Activated naive CD8-positive, alpha-beta T cell treated with anti-CD3 and anti-CD28 coated beads for 36 hours (primary cell): ENCODE measurements at regions not wholly inside any gene's neighbourhood (a gene's known extent, or its start where the extent isn't known, plus 50 kb on each side); places are given as distances from the start of the nearest gene placed in this dataset.

Experiments used
- DNase-seq: peaks from one replicate; pipeline ENCODE4 v3.0.0; 2021
- H3K27ac Mint-ChIP-seq: one replicate; pipeline ENCODE4 v1.8.0; 2022; ENCODE audit warnings: mild to moderate bottlenecking, moderate library complexity, mixed read lengths
- H3K27me3 Mint-ChIP-seq: one replicate; pipeline ENCODE4 v1.8.0; 2022; ENCODE audit warnings: mild to moderate bottlenecking, mixed read lengths
- H3K36me3 Mint-ChIP-seq: one replicate; pipeline ENCODE4 v1.8.0; 2021; ENCODE audit warnings: mild to moderate bottlenecking, mixed read lengths
- H3K4me1 Mint-ChIP-seq: one replicate; pipeline ENCODE4 v1.8.0; 2021; ENCODE audit warnings: mixed read lengths
- H3K4me3 Mint-ChIP-seq: one replicate; pipeline ENCODE4 v1.8.0; 2022; ENCODE audit warnings: mild to moderate bottlenecking, moderate library complexity, mixed read lengths
- H3K9me3 Mint-ChIP-seq: one replicate; pipeline ENCODE4 v1.8.0; 2022; ENCODE audit warnings: mixed read lengths

DNA sequence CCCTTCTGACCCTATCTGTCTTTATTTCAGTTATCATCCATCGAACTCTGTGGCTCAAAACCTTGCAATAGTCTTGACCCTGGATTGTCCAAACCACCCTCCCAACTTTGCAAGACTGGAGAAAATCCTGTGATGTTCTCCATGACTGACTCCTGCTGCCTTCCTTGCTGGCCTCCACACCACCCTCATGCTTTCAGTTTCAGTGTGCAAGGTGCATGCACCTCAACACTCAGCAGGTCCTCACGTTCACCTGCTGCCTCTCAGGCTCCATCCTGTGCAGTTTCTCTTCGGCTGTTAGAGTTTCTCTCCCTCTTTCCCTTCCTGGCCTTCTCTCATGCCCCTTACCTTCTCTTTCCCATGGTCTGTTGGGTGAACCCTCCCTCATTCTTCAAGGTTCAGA is 59.4 kb upstream of the ASIC2 start:
- no peak overlapping the region for H3K27ac Mint-ChIP-seq
- no peaks in the 10 kb centered on the region for H3K4me1 Mint-ChIP-seq
- H3K4me3 Mint-ChIP-seq: no peak overlapping the region
- no peak for DNase-seq
- H3K9me3 Mint-ChIP-seq: no peaks in the 10 kb centered on the region
- H3K27me3 Mint-ChIP-seq: peaks cover 4% of the 10 kb centered on the region
- no peaks in the 10 kb centered on the region for H3K36me3 Mint-ChIP-seq

DNA sequence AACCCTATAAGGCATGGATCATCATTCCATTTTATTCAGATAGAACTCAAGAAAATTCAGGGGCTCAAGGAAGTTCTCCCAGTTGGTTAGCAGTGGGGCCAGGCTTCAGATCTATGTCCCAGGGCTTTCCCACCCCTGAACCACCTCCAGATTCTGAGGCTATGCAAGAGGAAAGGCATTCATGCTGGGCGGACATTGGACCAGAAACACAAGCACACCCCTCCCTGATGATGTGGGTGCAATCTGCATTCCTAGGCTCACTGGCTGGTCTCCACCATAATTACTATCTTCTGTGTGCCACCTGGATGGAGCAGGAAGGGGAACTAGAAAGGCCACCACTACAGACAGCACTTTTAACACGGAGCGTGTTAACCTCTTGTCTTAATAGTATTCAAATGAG is 63.2 kb upstream of the ASIC2 start:
- no peaks in the 10 kb centered on the region for H3K9me3 Mint-ChIP-seq
- peaks cover 4% of the 10 kb centered on the region for H3K27me3 Mint-ChIP-seq
- H3K4me3 Mint-ChIP-seq: no peak overlapping the region
- no peak for DNase-seq
- H3K36me3 Mint-ChIP-seq: no peaks in the 10 kb centered on the region
- no peak overlapping the region for H3K27ac Mint-ChIP-seq
- H3K4me1 Mint-ChIP-seq: no peaks in the 10 kb centered on the region

DNA sequence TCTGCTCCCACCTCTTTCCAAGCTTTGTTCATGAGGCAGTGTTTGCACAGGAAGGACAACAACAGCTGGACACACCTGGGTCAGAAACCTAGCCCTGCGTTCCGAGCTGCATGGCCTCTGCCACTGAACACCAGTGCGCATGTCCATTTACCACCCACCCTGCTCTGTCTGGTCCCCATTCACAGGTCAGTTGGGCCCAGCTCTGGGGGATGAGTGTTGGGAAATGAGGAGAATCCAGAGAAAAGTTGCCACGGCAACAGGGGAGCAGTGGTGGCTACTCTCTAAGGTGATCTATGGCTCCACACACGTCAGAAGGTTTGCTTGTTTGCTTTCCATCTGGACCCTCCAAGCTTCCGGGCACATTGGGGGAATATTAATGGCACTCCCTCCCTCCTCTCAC is 70.4 kb upstream of the ASIC2 start:
- DNase-seq: no peak
- no peak overlapping the region for H3K27ac Mint-ChIP-seq
- H3K4me3 Mint-ChIP-seq: no peak overlapping the region

DNA sequence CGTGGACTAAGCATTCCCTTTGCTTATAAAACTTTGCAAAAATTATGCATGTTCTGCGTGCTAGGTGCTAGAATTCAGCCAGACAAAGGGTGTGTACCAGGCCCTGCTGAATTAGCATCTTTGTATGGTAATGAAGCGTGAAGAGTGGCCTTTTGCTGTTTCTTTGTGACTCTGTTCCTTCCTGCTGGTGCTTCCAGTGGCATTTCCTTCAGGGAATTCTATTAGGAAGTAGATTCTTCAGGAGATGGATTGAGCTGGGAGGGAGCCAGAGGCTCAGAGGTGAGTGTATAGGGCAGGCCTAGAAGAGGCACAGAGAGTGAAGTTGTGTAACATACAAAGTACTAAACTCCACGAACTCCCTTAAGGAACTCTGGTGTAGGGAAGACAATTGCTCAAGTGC is 73.9 kb upstream of the ASIC2 start:
- H3K27ac Mint-ChIP-seq: no peak overlapping the region
- H3K4me3 Mint-ChIP-seq: no peak overlapping the region
- H3K4me1 Mint-ChIP-seq: no peaks in the 10 kb centered on the region
- H3K9me3 Mint-ChIP-seq: no peaks in the 10 kb centered on the region
- H3K36me3 Mint-ChIP-seq: no peaks in the 10 kb centered on the region
- peaks cover 10% of the 10 kb centered on the region for H3K27me3 Mint-ChIP-seq
- DNase-seq: no peak

More for the DNA sequence above, 70.4 kb upstream of the ASIC2 start:
- H3K27me3 Mint-ChIP-seq: peaks cover 7% of the 10 kb centered on the region
- H3K36me3 Mint-ChIP-seq: no peaks in the 10 kb centered on the region
- H3K9me3 Mint-ChIP-seq: no peaks in the 10 kb centered on the region
- no peaks in the 10 kb centered on the region for H3K4me1 Mint-ChIP-seq

DNA sequence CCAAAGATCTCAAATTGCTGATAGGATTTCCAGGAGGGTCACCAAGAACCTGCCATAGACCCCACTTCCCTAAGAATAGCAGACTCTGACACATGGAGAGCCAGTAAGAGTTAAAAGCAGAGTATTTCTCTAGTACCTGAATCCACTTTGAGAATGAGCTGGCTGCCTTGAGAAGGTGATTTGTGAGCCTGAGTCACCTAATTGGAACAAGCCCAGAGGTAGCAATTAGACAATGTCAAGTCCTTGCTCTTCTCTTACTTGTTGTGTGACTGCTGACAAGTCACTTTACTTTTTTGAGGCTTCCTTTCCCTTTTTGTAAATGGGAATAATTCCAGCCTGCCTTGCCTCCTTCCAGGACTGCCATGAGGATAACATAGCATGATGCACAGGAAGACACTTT is 76.1 kb upstream of the ASIC2 start:
- H3K4me3 Mint-ChIP-seq: no peak overlapping the region

DNA sequence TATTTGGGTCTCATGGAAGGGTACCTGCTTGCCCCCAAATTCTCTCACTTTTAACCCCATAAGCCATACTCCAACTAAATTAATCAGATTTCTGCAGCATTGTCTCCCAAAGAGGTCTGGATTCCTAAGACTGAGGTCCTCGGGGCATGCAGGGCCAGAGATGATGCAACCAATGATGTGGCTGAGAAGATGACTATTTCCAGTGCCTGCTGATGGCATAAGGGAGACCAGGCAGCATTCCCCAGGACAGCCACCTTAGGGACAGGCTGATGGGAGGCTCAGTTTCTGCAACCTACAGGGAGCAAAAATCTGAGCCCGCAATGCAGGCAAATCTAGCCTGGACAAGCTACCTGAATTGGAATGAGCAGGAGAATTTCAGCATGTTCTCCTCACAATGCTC is 76.8 kb upstream of the ASIC2 start:
- H3K9me3 Mint-ChIP-seq: no peaks in the 10 kb centered on the region
- H3K36me3 Mint-ChIP-seq: no peaks in the 10 kb centered on the region
- no peak for DNase-seq
- no peaks in the 10 kb centered on the region for H3K4me1 Mint-ChIP-seq
- H3K27ac Mint-ChIP-seq: no peak overlapping the region
- H3K4me3 Mint-ChIP-seq: no peak overlapping the region
- H3K27me3 Mint-ChIP-seq: peaks cover 5% of the 10 kb centered on the region

More for the DNA sequence above, 76.1 kb upstream of the ASIC2 start:
- Mint-ChIP-seq H3K36me3 (no peaks in the 10 kb centered on the region), H3K4me1 (no peaks in the 10 kb centered on the region), H3K27ac (no peak overlapping the region), H3K27me3 (peaks cover 5% of the 10 kb centered on the region), H3K9me3 (no peaks in the 10 kb centered on the region)
- DNase-seq: no peak

DNA sequence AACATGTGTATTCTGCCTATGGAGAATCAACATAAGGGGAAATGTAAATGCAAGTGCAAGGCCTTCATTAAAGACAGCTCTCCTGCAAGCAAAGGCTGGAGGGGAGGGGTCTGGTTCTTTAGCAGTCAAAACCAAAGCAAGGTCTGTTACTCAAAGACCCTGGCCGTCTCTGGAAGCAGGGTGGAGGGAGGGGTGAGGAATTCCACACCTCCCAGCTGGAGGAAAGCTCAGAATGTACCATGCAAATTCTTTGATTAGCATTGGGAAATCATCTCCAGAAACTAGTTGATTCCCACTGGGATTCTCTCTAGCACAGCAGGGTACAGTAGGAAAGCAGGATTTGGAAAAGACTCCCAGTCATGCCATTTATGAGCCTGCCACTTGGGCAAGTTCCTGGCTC is 77.3 kb upstream of the ASIC2 start:
- H3K27me3 Mint-ChIP-seq: peaks cover 5% of the 10 kb centered on the region
- H3K36me3 Mint-ChIP-seq: no peaks in the 10 kb centered on the region
- H3K4me1 Mint-ChIP-seq: no peaks in the 10 kb centered on the region
- no peak for DNase-seq
- H3K27ac Mint-ChIP-seq: no peak overlapping the region
- no peak overlapping the region for H3K4me3 Mint-ChIP-seq
- H3K9me3 Mint-ChIP-seq: no peaks in the 10 kb centered on the region

DNA sequence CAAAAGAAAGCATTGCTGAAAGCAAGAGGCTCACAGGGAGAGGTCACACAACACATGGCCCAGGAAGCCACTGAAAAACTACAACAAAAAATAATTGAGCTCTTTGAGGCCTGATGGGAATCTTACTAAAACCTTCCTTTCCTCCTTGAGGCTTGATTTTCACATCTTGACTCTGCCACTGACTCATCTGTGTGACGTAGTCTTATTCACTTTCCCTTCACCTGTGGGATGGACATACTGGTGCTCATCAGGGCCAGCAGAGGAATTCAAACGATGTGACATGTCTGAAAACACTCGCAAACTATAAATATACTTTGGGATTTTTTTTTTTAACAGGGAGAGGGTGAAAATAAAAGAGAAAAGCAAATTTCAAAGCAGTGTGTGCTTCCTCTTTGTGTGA is 78.3 kb upstream of the ASIC2 start:
- Mint-ChIP-seq H3K36me3 (no peaks in the 10 kb centered on the region), H3K4me3 (no peak overlapping the region), H3K27ac (no peak overlapping the region), H3K4me1 (no peaks in the 10 kb centered on the region), H3K27me3 (peaks cover 5% of the 10 kb centered on the region), H3K9me3 (no peaks in the 10 kb centered on the region)
- DNase-seq: no peak

DNA sequence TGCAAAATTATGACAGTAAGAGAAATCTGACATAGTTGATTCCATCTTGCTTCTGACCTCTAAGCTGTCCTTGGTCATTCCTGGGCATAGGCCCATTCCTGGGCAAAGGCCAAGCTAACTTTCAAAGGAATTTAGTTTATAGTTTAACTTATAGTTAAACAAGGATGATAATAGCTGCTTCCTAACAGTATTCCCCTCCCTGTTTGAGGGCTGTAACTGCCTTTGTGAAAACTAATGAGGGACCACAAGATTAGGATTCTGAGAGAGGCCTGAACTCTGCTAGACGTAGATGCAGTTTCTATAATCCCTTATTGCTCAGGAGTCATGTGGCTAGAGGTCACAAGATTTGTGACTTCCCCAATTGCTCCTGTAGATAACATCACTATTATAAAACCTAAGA is 80.2 kb upstream of the ASIC2 start:
- DNase-seq: no peak
- Mint-ChIP-seq H3K4me3 (no peak overlapping the region), H3K4me1 (no peaks in the 10 kb centered on the region), H3K9me3 (no peaks in the 10 kb centered on the region), H3K27me3 (peaks cover 5% of the 10 kb centered on the region), H3K27ac (no peak overlapping the region), H3K36me3 (no peaks in the 10 kb centered on the region)

DNA sequence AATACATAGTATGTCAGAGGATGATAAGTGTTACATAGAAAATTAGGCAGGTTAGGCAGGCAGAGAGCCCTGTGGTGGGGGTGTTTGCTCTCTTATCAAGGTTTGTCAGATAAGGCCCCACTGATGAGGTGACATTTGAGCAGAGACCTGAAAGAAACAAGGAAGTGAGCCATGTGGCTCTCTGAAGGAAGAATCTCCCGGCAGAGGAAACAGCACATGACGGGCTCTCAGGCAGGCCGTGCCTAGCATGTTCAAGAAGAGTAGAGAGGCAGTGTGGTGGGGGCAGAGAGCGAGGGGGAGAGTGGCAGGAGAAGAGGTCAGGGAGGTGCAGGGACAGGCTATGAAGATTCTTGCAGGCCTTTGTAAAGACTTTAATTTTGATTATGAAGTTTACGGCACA is 82.0 kb upstream of the ASIC2 start:
- peaks cover 5% of the 10 kb centered on the region for H3K27me3 Mint-ChIP-seq
- H3K4me1 Mint-ChIP-seq: no peaks in the 10 kb centered on the region
- H3K4me3 Mint-ChIP-seq: no peak overlapping the region
- no peaks in the 10 kb centered on the region for H3K36me3 Mint-ChIP-seq
- H3K27ac Mint-ChIP-seq: no peak overlapping the region
- no peaks in the 10 kb centered on the region for H3K9me3 Mint-ChIP-seq
- DNase-seq: no peak

DNA sequence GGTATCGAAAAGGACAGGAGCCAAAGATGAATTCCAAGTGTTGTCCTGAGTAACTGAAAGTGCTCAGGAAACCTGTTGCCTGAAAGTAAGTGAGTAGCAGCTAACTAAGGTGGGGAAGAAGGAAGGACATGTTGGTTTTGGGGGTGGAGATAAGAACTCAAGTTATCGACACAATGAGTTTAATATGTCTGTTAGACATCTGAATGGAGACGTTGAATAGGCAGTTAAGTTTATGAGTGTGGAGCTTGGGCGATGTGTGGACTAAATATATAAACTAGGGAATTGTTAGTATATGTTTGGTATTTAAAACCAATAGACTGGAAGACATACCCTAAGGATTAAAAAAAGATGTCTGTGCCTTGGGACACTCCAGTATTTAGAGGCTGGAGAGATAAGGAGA is 82.7 kb upstream of the ASIC2 start:
- H3K27me3 Mint-ChIP-seq: peaks cover 5% of the 10 kb centered on the region
- H3K36me3 Mint-ChIP-seq: no peaks in the 10 kb centered on the region
- H3K4me3 Mint-ChIP-seq: no peak overlapping the region
- H3K4me1 Mint-ChIP-seq: no peaks in the 10 kb centered on the region
- H3K9me3 Mint-ChIP-seq: no peaks in the 10 kb centered on the region
- DNase-seq: no peak
- H3K27ac Mint-ChIP-seq: no peak overlapping the region

DNA sequence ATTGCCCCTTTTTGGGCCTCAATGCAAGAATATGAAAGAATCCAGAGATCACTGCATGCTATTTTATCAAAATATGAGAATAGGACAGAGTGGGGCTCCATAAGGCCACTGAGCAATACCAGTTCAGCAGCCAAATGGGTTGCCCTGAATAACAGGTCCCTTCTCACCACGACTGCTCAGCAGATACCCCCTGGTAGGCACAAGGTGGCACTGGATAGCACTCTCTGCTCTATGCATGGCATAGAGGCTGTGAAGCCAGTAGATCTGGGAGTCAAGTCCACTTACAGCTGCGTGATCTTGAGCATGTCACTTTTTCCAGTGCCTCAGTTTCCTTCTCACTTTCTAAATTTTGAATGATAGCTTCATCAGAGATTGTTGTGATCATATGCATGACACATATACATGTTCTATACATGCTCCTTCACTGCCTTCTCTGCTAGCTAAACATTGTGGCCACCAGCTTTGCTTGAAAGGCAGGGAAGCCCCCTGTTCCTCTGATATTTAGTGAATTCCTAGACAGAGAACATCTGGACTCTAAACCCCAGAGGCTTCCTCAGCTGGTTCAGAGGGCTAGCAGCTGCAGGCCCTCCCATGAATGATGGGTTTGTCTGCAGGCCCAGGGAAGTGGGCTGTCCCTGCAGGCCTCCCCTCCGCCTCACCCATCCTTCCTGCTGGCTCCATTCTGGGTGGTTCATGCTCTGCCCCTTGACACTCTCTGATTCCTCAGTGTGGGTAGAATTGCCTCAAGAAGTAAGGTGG is 84.9 kb upstream of the ASIC2 start:
- H3K27me3 Mint-ChIP-seq: no peaks in the 10 kb centered on the region
- no peaks in the 10 kb centered on the region for H3K36me3 Mint-ChIP-seq
- no peak for DNase-seq
- no peaks in the 10 kb centered on the region for H3K4me1 Mint-ChIP-seq
- no peak overlapping the region for H3K27ac Mint-ChIP-seq
- H3K9me3 Mint-ChIP-seq: no peaks in the 10 kb centered on the region
- no peak overlapping the region for H3K4me3 Mint-ChIP-seq

DNA sequence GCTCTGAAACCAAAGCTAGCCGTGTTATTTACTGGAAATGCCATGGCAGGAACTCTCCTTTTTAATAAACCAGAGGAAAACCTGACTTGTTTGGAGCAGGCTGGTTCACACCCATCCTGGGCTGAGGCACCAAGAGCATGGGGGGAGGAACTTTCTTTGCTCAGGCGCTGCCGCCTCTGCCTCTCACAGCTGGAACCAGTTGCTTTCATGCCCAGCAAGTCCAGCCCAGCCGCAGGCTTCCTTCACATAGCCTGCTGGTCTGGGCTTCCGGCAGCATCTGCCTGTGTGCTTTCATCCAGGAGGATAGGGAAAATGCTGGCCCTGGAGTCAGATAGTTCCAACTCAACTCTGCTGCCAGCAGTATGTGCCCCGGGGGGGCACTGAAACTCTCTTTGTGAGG is 88.1 kb upstream of the ASIC2 start:
- no peaks in the 10 kb centered on the region for H3K9me3 Mint-ChIP-seq
- H3K36me3 Mint-ChIP-seq: no peaks in the 10 kb centered on the region
- peaks cover 4% of the 10 kb centered on the region for H3K27me3 Mint-ChIP-seq
- no peak for DNase-seq
- no peak overlapping the region for H3K4me3 Mint-ChIP-seq
- H3K4me1 Mint-ChIP-seq: no peaks in the 10 kb centered on the region
- no peak overlapping the region for H3K27ac Mint-ChIP-seq

DNA sequence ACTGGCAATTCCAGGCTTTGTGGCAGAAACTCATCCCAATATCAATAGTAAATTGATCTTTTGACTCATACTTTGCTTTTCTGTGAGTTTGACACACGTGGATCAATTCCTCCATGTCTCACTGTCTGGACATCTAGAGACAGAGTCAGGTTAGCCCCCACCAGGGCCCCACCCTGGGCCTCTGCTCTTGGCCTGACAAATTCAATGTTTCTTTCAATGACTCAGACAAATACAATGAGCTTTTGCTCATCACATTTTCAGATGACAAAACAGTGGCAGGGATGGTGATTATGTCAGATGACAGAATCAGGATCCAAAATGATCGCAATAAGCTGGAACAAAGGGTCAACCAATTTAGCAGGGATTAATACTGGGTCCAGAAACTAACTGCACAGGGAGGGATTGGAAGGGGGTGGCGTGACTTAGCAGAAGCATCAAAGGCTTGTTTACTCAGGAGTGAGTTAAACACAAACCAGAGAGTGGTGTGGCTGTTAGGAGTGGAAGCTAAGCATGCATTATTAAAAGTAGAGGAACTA is 90.5 kb upstream of the ASIC2 start:
- Mint-ChIP-seq H3K4me3 (no peak overlapping the region), H3K27me3 (peaks cover 8% of the 10 kb centered on the region), H3K9me3 (no peaks in the 10 kb centered on the region), H3K4me1 (no peaks in the 10 kb centered on the region), H3K36me3 (no peaks in the 10 kb centered on the region), H3K27ac (no peak overlapping the region)
- no peak for DNase-seq

DNA sequence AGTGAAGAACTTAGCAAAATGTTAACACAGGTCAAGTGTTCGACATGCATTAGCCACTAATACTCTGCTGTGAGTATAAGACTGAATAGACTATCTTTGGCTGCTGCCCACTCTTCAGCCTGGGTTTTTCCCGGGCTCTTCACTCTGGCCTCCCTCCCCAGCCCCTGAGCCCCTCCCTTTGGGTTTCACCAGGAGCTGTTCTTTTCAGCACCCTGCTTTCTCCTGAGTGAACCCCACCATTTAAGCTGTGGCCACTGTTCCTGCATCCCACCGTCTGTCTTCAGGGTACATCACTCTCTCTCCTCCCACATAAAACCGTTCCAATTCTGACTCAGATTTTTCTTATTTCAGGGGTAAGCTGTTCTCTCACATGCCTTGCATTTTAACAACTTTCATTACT is 92.0 kb upstream of the ASIC2 start:
- Mint-ChIP-seq H3K4me1 (no peaks in the 10 kb centered on the region), H3K9me3 (no peaks in the 10 kb centered on the region), H3K27me3 (peaks cover 8% of the 10 kb centered on the region), H3K4me3 (no peak overlapping the region), H3K27ac (no peak overlapping the region), H3K36me3 (no peaks in the 10 kb centered on the region)
- no peak for DNase-seq

DNA sequence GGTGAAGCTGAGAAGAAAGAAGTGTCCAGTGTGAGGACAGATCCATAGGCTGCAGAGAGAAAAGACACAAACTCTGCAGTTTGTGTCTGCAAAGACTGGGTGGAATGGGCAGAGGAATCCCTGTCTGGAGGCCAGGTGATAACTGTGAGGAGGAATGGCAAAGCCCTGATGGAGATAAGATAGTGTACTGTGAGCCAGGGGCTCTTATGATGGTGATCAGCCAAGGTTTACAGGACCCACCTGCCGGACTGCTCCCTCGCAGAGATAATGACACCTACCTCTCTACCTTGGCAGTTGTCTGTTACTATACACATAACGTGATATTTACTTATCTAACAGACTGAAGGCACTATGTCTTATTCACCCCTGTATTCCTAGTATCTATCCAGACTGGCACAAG is 92.6 kb upstream of the ASIC2 start:
- Mint-ChIP-seq H3K27me3 (peaks cover 8% of the 10 kb centered on the region), H3K9me3 (no peaks in the 10 kb centered on the region), H3K36me3 (no peaks in the 10 kb centered on the region), H3K4me1 (no peaks in the 10 kb centered on the region), H3K27ac (no peak overlapping the region), H3K4me3 (no peak overlapping the region)
- DNase-seq: no peak
